Transverse colon (tissue), 4 donors: ENCODE measurements at regions not wholly inside any gene's neighbourhood (a gene's known extent, or its start where the extent isn't known, plus 50 kb on each side); places are given as distances from the start of the nearest gene placed in this dataset.

Source experiments
- DNase-seq: peaks from one replicate; pipeline ENCODE4 v3.0.0-alpha.2; 2019
- H3K27ac ChIP-seq, 4 donors: fragments of 200-600 bp; sonication (generic); 2 replicates each; pipeline ENCODE4 v1.5.1; 2016 to 2018; ENCODE audit warnings: inconsistent platforms in 4 of 4
- H3K27me3 ChIP-seq: fragments of 200-600 bp; sonication (generic); 2 replicates; pipeline ENCODE4 v1.5.1; 2017; ENCODE audit warnings: inconsistent platforms
- H3K36me3 ChIP-seq, 4 donors: fragments of 200-600 bp; sonication (generic); 2 replicates each; pipeline ENCODE4 v1.5.1; 2017 to 2019; ENCODE audit warnings: inconsistent platforms in 4 of 4
- H3K4me1 ChIP-seq, 4 donors: fragments of 200-600 bp; sonication (generic); 2 replicates each; pipeline ENCODE4 v1.5.1; 2017 to 2020; ENCODE audit warnings: inconsistent platforms in 4 of 4
- H3K4me3 ChIP-seq, 4 donors: fragments of 200-600 bp; sonication (generic); 1 replicate in 1 of 4; 2 replicates in 3 of 4; pipeline versions ENCODE4 v1.5.1 to v1.6.1; 2017 to 2019; ENCODE audit warnings: inconsistent platforms in 4 of 4
- H3K9me3 ChIP-seq, 2 donors: fragments of 200-600 bp; sonication (generic); 2 replicates each; pipeline ENCODE4 v1.5.1; 2017 to 2019; ENCODE audit warnings: inconsistent platforms in 2 of 2
- EP300 ChIP-seq: sonication (generic); formaldehyde crosslinking; IDR thresholded peaks from one replicate; pipeline ENCODE4 v1.6.1; 2017; ENCODE audit warnings: antibody characterized with exemption, low read depth
- POLR2A ChIP-seq: fragments of 450-650 bp; IDR thresholded peaks from one replicate; pipeline ENCODE4 v1.6.1; 2016; ENCODE audit warnings: antibody characterized with exemption, mild to moderate bottlenecking, moderate library complexity
- POLR2AphosphoS5 ChIP-seq, 3 donors: sonication (generic); formaldehyde crosslinking; IDR thresholded peaks; one replicate each; pipeline ENCODE4 v1.6.1; 2016; ENCODE audit warnings: antibody characterized with exemption in 3 of 3
- WGBS, 2 donors: methylation state at CpG; one replicate each; pipeline ENCODE4 v1.1.5; 2018; ENCODE audit warnings: low coverage in 1 of 2; 5-methylcytosine and 5-hydroxymethylcytosine counted together
- in situ Hi-C, 4 donors: fragments of 200-750 bp; cut with MboI; loops; one replicate each; pipeline versions ENCODE4 v1.15.0 to v1.15.1; 2017; ENCODE audit warnings: low sequenced_read_pairs in 3 of 4, low pct_ligation_motif_present in 1 of 4, low pct_unique_long_range_greater_than_20kb in 1 of 4
- intact Hi-C: fragments of 100-400 bp; cut with DNase I; formaldehyde crosslinking; loops from one replicate; pipeline ENCODE4 v1.15.1; 2023; ENCODE audit warnings: low total_unique reads
- TF ChIP-seq, protein P1 (sequence below), 5 experiments: fragments of 200-600 bp in 3 of 5; fragments of 450-650 bp in 2 of 5; sonication (generic) in 3 of 5; IDR thresholded peaks; 1 replicate in 2 of 5; 2 replicates in 3 of 5; pipeline ENCODE4 v1.5.1; 2016 to 2017; ENCODE audit warnings: antibody characterized with exemption in 5 of 5, inconsistent platforms in 3 of 5, mild to moderate bottlenecking in 2 of 5, moderate library complexity in 1 of 5

- WGBS, 2 donors: 45 to 59% methylated on average over 2 to 6 of the region's 6 CpGs
Measured at GRCh38 chr7:110382736-110383135, 708.2 kb upstream of the LRRN3 start.

DNA sequence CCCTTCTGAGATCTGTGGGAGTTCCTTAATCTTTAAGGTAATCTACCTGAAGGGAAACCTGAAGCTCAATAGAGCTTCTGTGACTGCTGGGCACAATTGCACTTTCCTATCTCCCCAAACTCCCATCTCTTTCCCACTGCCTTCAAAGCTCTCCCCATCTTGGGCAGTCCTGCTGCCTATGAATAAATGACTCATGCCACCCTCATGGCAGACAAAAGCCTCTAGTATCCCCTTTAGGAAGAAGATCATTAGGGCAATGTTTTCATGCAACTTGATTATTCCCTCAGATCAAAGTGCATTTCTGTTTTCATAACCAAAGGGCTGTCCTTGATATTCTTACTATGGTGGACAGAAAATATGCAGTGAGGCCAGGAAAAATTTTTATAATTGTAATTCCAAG is 704.9 kb upstream of the LRRN3 start:
- DNase-seq: no peak
- Histone ChIP-seq H3K27me3 (no peaks in the 10 kb centered on the region), H3K4me3 (no peak overlapping the region), H3K36me3 (no peaks in the 10 kb centered on the region), H3K27ac (no peak overlapping the region), H3K9me3 (no peaks in the 10 kb centered on the region), H3K4me1 (no peaks in the 10 kb centered on the region)
- in situ Hi-C loops: no loop called here
- intact Hi-C loops: no loop called here
- TF ChIP-seq, protein P1, sequence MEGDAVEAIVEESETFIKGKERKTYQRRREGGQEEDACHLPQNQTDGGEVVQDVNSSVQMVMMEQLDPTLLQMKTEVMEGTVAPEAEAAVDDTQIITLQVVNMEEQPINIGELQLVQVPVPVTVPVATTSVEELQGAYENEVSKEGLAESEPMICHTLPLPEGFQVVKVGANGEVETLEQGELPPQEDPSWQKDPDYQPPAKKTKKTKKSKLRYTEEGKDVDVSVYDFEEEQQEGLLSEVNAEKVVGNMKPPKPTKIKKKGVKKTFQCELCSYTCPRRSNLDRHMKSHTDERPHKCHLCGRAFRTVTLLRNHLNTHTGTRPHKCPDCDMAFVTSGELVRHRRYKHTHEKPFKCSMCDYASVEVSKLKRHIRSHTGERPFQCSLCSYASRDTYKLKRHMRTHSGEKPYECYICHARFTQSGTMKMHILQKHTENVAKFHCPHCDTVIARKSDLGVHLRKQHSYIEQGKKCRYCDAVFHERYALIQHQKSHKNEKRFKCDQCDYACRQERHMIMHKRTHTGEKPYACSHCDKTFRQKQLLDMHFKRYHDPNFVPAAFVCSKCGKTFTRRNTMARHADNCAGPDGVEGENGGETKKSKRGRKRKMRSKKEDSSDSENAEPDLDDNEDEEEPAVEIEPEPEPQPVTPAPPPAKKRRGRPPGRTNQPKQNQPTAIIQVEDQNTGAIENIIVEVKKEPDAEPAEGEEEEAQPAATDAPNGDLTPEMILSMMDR (IDR thresholded peaks at IDR 0.05): no peak
- no peak for TF ChIP-seq POLR2AphosphoS5 (IDR thresholded peaks at IDR 0.05)
- no peak for TF ChIP-seq EP300
- TF ChIP-seq POLR2A: no peak

More at GRCh38 chr7:110382736-110383135, 708.2 kb upstream of the LRRN3 start:
- no peak for TF ChIP-seq POLR2AphosphoS5 (IDR thresholded peaks at IDR 0.05)
- TF ChIP-seq, protein P1 (IDR thresholded peaks at IDR 0.05): no peak
- TF ChIP-seq EP300: no peak
- TF ChIP-seq POLR2A: no peak
- no peaks in the 10 kb centered on the region for H3K36me3 ChIP-seq
- in situ Hi-C loops (no loop called here), intact Hi-C loops (no loop called here)
- no peak for DNase-seq
- H3K27ac ChIP-seq: no peak overlapping the region
- no peaks in the 10 kb centered on the region for H3K9me3 ChIP-seq
- no peaks in the 10 kb centered on the region for H3K27me3 ChIP-seq
- no peaks in the 10 kb centered on the region for H3K4me1 ChIP-seq
- H3K4me3 ChIP-seq: no peak overlapping the region

- Histone ChIP-seq H3K4me1 (no peaks in the 10 kb centered on the region), H3K4me3 (no peak overlapping the region), H3K27me3 (no peaks in the 10 kb centered on the region), H3K9me3 (no peaks in the 10 kb centered on the region), H3K27ac (no peak overlapping the region), H3K36me3 (no peaks in the 10 kb centered on the region)
- intact Hi-C loops: no loop called here
- DNase-seq: no peak
- TF ChIP-seq, protein P1 (IDR thresholded peaks at IDR 0.05): no peak
- TF ChIP-seq EP300: no peak
- TF ChIP-seq POLR2A: no peak
- no peak for TF ChIP-seq POLR2AphosphoS5 (IDR thresholded peaks at IDR 0.05)
- WGBS, 2 donors: 45 to 65% methylated on average over 2 of the region's 2 CpGs
- in situ Hi-C loops: no loop called here
Measured at GRCh38 chr7:110386913-110387312, 704.0 kb upstream of the LRRN3 start.

DNA sequence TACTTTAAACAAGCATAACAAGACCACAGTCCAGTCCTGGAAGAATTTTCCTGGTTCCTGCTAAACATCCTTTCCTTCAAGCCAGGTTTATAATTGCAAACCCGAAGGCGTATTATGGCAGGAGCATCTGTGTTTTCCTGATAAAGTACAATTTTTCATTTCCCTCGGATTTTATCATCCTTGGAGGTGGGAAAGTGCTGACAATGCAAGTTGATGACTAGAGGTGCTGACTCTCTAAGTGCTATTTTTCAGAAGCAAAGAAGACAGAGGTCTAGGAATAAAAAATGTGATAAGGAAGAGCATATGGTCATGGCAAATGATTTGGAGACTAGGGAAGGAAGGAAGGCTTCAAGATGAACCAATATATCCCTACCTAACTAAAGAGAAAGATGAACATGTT is 703.2 kb upstream of the LRRN3 start:
- no peaks in the 10 kb centered on the region for H3K4me1 ChIP-seq
- 78 to 80% methylated on average over 3 of the region's 3 CpGs for WGBS, 2 donors
- H3K36me3 ChIP-seq: no peaks in the 10 kb centered on the region
- in situ Hi-C loops: no loop called here
- no peak for DNase-seq
- H3K27me3 ChIP-seq: no peaks in the 10 kb centered on the region
- no peak overlapping the region for H3K4me3 ChIP-seq
- intact Hi-C loops: no loop called here
- TF ChIP-seq POLR2A: no peak
- TF ChIP-seq, protein P1 (IDR thresholded peaks at IDR 0.05): no peak
- TF ChIP-seq EP300: no peak
- H3K27ac ChIP-seq: no peak overlapping the region
- H3K9me3 ChIP-seq: no peaks in the 10 kb centered on the region
